SK-N-SH (cell line): ENCODE measurements at regions not wholly inside any gene's neighbourhood (a gene's known extent, or its start where the extent isn't known, plus 50 kb on each side); places are given as distances from the start of the nearest gene placed in this dataset.

ENCODE experiments used
- CTCF ChIA-PET: fragments of 300-600, 350-600 bp; formaldehyde crosslinking; extraction: SDS; loops from one replicate; lab custom pipeline; 2021; lab: Yijun Ruan, JAX
- POLR2A ChIA-PET: fragments of 350-600 bp; sonication (Branson Sonifier 250); formaldehyde crosslinking; extraction: SDS; loops from one replicate; lab custom pipeline; 2020; ENCODE audit warnings: antibody characterized with exemption, inconsistent platforms; lab: Yijun Ruan, JAX
- DNase-seq: peaks from one replicate; pipeline ENCODE4 v3.0.0; 2012
- H2AFZ ChIP-seq: fragments of 200-600 bp; sonication (generic); 2 replicates; pipeline ENCODE4 v1.8.1; 2016; ENCODE audit warnings: antibody characterized with exemption, mild to moderate bottlenecking, low read depth
- H3F3A ChIP-seq: fragments of 200-600 bp; sonication (generic); replicated peaks from 2 replicates; pipeline ENCODE3; 2016; ENCODE audit warnings: antibody characterized with exemption, mild to moderate bottlenecking; ENCODE audit not compliant: insufficient read depth
- H3K27ac ChIP-seq, 2 experiments: fragments of 200-500 bp in 1 of 2; fragments of 200-600 bp in 1 of 2; sonication (Bioruptor generic) in 1 of 2; sonication (generic), shearing (Covaris generic) in 1 of 2; 2 replicates each; pipeline versions ENCODE4 v1.5.1 to v1.6.1; 2014 to 2016; ENCODE audit warnings: low read depth in 2 of 2, inconsistent platforms in 1 of 2, low read length in 1 of 2, mild to moderate bottlenecking in 1 of 2, mixed read lengths in 1 of 2
- H3K27me3 ChIP-seq: fragments of 200-600 bp; sonication (generic), shearing (Covaris generic); 2 replicates; pipeline ENCODE4 v1.6.1; 2016; ENCODE audit warnings: mixed run types; ENCODE audit not compliant: insufficient read depth
- H3K36me3 ChIP-seq, 2 experiments: fragments of 200-500 bp in 1 of 2; fragments of 200-600 bp in 1 of 2; sonication (Bioruptor generic) in 1 of 2; sonication (generic) in 1 of 2; replicated peaks in 1 of 2; 2 replicates each; pipeline versions ENCODE3 to v1.5.1; 2014 to 2016; ENCODE audit warnings: low read length in 1 of 2, mild to moderate bottlenecking in 1 of 2; ENCODE audit not compliant: insufficient read depth in 2 of 2, control insufficient read depth in 1 of 2
- H3K4me1 ChIP-seq, 2 experiments: fragments of 200-500 bp in 1 of 2; fragments of 200-600 bp in 1 of 2; sonication (Bioruptor generic) in 1 of 2; sonication (generic), shearing (Covaris generic) in 1 of 2; 2 replicates each; pipeline versions ENCODE4 v1.5.1 to v1.6.1; 2014 to 2016; ENCODE audit warnings: low read depth in 1 of 2, low read length in 1 of 2, mixed run types in 1 of 2; ENCODE audit not compliant: insufficient read depth in 2 of 2, control insufficient read depth in 1 of 2
- H3K4me2 ChIP-seq: fragments of 200-600 bp; sonication (generic), shearing (Covaris generic); 2 replicates; pipeline ENCODE4 v1.6.1; 2017; ENCODE audit warnings: mixed run types
- H3K4me3 ChIP-seq, 2 experiments: fragments of 200-500 bp in 1 of 2; fragments of 200-600 bp in 1 of 2; sonication (Bioruptor generic) in 1 of 2; sonication (generic), shearing (Covaris generic) in 1 of 2; 2 replicates each; pipeline versions ENCODE4 v1.5.1 to v1.8.1; 2014 to 2016; ENCODE audit warnings: low read depth in 2 of 2, inconsistent platforms in 1 of 2, low read length in 1 of 2, mild to moderate bottlenecking in 1 of 2, mixed read lengths in 1 of 2, moderate library complexity in 1 of 2
- H3K79me2 ChIP-seq: fragments of 200-600 bp; sonication (generic); 2 replicates; pipeline ENCODE4 v1.8.1; 2017; ENCODE audit warnings: mild to moderate bottlenecking; ENCODE audit not compliant: insufficient read depth
- H3K9ac ChIP-seq: fragments of 200-600 bp; sonication (generic); 2 replicates; pipeline ENCODE4 v1.6.1; 2017; ENCODE audit warnings: mixed run types
- H3K9me2 ChIP-seq: fragments of 200-600 bp; sonication (generic); 2 replicates; pipeline ENCODE4 v1.6.1; 2017; ENCODE audit warnings: mixed run types
- H3K9me3 ChIP-seq: fragments of 200-600 bp; sonication (generic); 2 replicates; pipeline ENCODE4 v1.6.1; 2017; ENCODE audit warnings: mixed run types, mild to moderate bottlenecking, moderate library complexity
- H4K20me1 ChIP-seq: fragments of 200-600 bp; sonication (generic); 2 replicates; pipeline ENCODE4 v1.6.1; 2017; ENCODE audit warnings: mild to moderate bottlenecking, mixed run types; ENCODE audit not compliant: insufficient read depth
- CTCF ChIP-seq: fragments of 200-600 bp; sonication (generic); IDR thresholded peaks from 2 replicates; pipeline ENCODE4 v1.6.1; 2017; ENCODE audit warnings: antibody characterized with exemption, mild to moderate bottlenecking, moderate library complexity
- ELF1 ChIP-seq: IDR thresholded peaks from 2 replicates; pipeline ENCODE4 v1.4.0; 2012
- EP300 ChIP-seq, 2 experiments: IDR thresholded peaks; 2 replicates each; pipeline versions ENCODE4 v1.4.0 to v1.6.1; 2012; ENCODE audit warnings: borderline replicate concordance in 1 of 2, low read depth in 1 of 2, low read length in 1 of 2
- FOXM1 ChIP-seq: IDR thresholded peaks from 2 replicates; pipeline ENCODE4 v1.4.0; 2012; ENCODE audit warnings: low read depth, mild to moderate bottlenecking
- GABPA ChIP-seq: IDR thresholded peaks from 2 replicates; pipeline ENCODE4 v1.4.0; 2012; ENCODE audit warnings: low read depth, mild to moderate bottlenecking
- NFIC ChIP-seq: IDR thresholded peaks from 2 replicates; pipeline ENCODE4 v1.4.0; 2012; ENCODE audit warnings: borderline replicate concordance
- PBX3 ChIP-seq: IDR thresholded peaks from 2 replicates; pipeline ENCODE4; 2012
- POLR2AphosphoS5 ChIP-seq: IDR thresholded peaks from 2 replicates; pipeline ENCODE4 v1.6.1; 2012; ENCODE audit warnings: low read depth, low read length
- TAF1 ChIP-seq: IDR thresholded peaks from 2 replicates; pipeline ENCODE4 v1.6.1; 2012; ENCODE audit warnings: low read depth, mild to moderate bottlenecking, low read length, moderate library complexity, borderline replicate concordance
- TEAD4 ChIP-seq: IDR thresholded peaks from 2 replicates; pipeline ENCODE4 v1.4.0; 2012; ENCODE audit warnings: mild to moderate bottlenecking, borderline replicate concordance; ENCODE audit not compliant: insufficient read depth
- USF2 ChIP-seq: fragments of 150-350 bp; IDR thresholded peaks from 2 replicates; pipeline ENCODE4 v1.6.1; 2017; ENCODE audit warnings: antibody characterized with exemption, low read length, low read depth, borderline replicate concordance
- YY1 ChIP-seq: IDR thresholded peaks from 2 replicates; pipeline ENCODE4 v1.4.0; 2012; ENCODE audit warnings: low read depth, mild to moderate bottlenecking
- ZBTB33 ChIP-seq: IDR thresholded peaks from 2 replicates; pipeline ENCODE4 v1.4.0; 2012; ENCODE audit warnings: low read depth, borderline replicate concordance
- WGBS: methylation state at CpG from one replicate; pipeline ENCODE4 v1.1.6; 2017; ENCODE audit warnings: low lambda C conversion rate; 5-methylcytosine and 5-hydroxymethylcytosine counted together

GRCh38 chr10:107749235-107749634 is 584.7 kb upstream of the SORCS1 start:
- no peak overlapping the region for H3K27ac ChIP-seq
- H3K27me3 ChIP-seq: no peaks in the 10 kb centered on the region
- H3K9ac ChIP-seq: no peak overlapping the region
- H3K36me3 ChIP-seq: no peaks in the 10 kb centered on the region
- no peaks in the 10 kb centered on the region for H3K9me3 ChIP-seq
- no peak overlapping the region for H3K4me3 ChIP-seq
- no peaks in the 10 kb centered on the region for H3F3A ChIP-seq
- no peak overlapping the region for H2AFZ ChIP-seq
- WGBS: 58% methylated on average over 3 of the region's 3 CpGs
- ChIA-PET POLR2A (interaction anchor here (0.6 kb wide), 1 partner anchor 548 kb away, joined by 3 read pairs; no protein-coding TSS in a partner anchor), CTCF (interaction anchor here (0.9 kb wide), 1 partner anchor 65 kb away, joined by 3 read pairs; no protein-coding TSS in a partner anchor)
- DNase-seq: no peak
- no peaks in the 10 kb centered on the region for H3K79me2 ChIP-seq
- H3K4me2 ChIP-seq: no peak overlapping the region
- no peaks in the 10 kb centered on the region for H3K4me1 ChIP-seq
- no peaks in the 10 kb centered on the region for H4K20me1 ChIP-seq
- TF ChIP-seq FOXM1 (no peak), ZBTB33 (no peak), NFIC (no peak), PBX3 (no peak), POLR2AphosphoS5 (no peak), TEAD4 (no peak), EP300 (IDR thresholded peaks at IDR 0.05; ENCODE audit: borderline replicate concordance in 1 of 2, low read depth in 1 of 2, low read length in 1 of 2) (no peak)
- no peaks in the 10 kb centered on the region for H3K9me2 ChIP-seq

GRCh38 chr10:107747851-107748250 is 583.3 kb upstream of the SORCS1 start:
- POLR2A ChIA-PET: no interaction called here

More at GRCh38 chr10:107747851-107748250, 583.3 kb upstream of the SORCS1 start:
- no peaks in the 10 kb centered on the region for H3K36me3 ChIP-seq
- H3K9me2 ChIP-seq: no peaks in the 10 kb centered on the region
- no peaks in the 10 kb centered on the region for H4K20me1 ChIP-seq
- no peaks in the 10 kb centered on the region for H3F3A ChIP-seq
- no peak overlapping the region for H2AFZ ChIP-seq
- no peaks in the 10 kb centered on the region for H3K27me3 ChIP-seq
- TF ChIP-seq YY1: no peak
- TF ChIP-seq FOXM1: no peak
- TF ChIP-seq TEAD4: no peak
- TF ChIP-seq GABPA: no peak
- TF ChIP-seq TAF1: no peak
- TF ChIP-seq CTCF: no peak
- TF ChIP-seq USF2: no peak
- no peak for TF ChIP-seq ELF1
- TF ChIP-seq, all 33 proteins: peak for 0
- H3K27ac ChIP-seq: no peak overlapping the region
- H3K4me3 ChIP-seq: no peak overlapping the region
- H3K79me2 ChIP-seq: no peaks in the 10 kb centered on the region
- H3K4me1 ChIP-seq: no peaks in the 10 kb centered on the region
- H3K9me3 ChIP-seq: no peaks in the 10 kb centered on the region
- no peak overlapping the region for H3K4me2 ChIP-seq
- no peak for DNase-seq
- no peak overlapping the region for H3K9ac ChIP-seq
- CTCF ChIA-PET: interaction anchor here (0.7 kb wide), 1 partner anchor 46 kb away, joined by 3 read pairs; no protein-coding TSS in a partner anchor
